Activated naive CD4-positive, alpha-beta T cell treated with anti-CD3 and anti-CD28 coated beads for 36 hours (primary cell): ENCODE measurements at regions not wholly inside any gene's neighbourhood (a gene's known extent, or its start where the extent isn't known, plus 50 kb on each side); places are given as distances from the start of the nearest gene placed in this dataset.

Experiments used
- CTCF ChIA-PET: fragments of 350-600 bp; sonication (Branson Sonifier 250); formaldehyde crosslinking; loops from one replicate; lab custom pipeline; 2021; ENCODE audit warnings: antibody characterized with exemption; lab: Charles Lee
- DNase-seq: peaks from one replicate; pipeline ENCODE4 v3.0.0-alpha.2; 2020
- H3K27ac Mint-ChIP-seq: one replicate; pipeline ENCODE4 v1.8.0; 2021; ENCODE audit warnings: mild to moderate bottlenecking, mixed read lengths
- H3K27me3 Mint-ChIP-seq: one replicate; pipeline ENCODE4 v1.8.0; 2021; ENCODE audit warnings: low read depth, mixed read lengths
- H3K36me3 Mint-ChIP-seq: one replicate; pipeline ENCODE4 v1.8.0; 2021; ENCODE audit warnings: low read depth, mixed read lengths
- H3K4me1 Mint-ChIP-seq: one replicate; pipeline ENCODE4 v1.8.0; 2021; ENCODE audit warnings: low read depth, mixed read lengths
- H3K4me3 Mint-ChIP-seq: one replicate; pipeline ENCODE4 v1.8.0; 2021; ENCODE audit warnings: mild to moderate bottlenecking, moderate library complexity, mixed read lengths
- H3K9me3 Mint-ChIP-seq: one replicate; pipeline ENCODE4 v1.8.0; 2021; ENCODE audit warnings: mixed read lengths
- intact Hi-C: fragments of 100-400 bp; cut with micrococcal nuclease; formaldehyde crosslinking; loops from one replicate; pipeline ENCODE4 v1.15.1; 2023

- Mint-ChIP-seq H3K27me3 (peaks cover 30% of the 10 kb centered on the region), H3K9me3 (peaks cover 3% of the 10 kb centered on the region), H3K4me3 (no peak overlapping the region), H3K36me3 (no peaks in the 10 kb centered on the region), H3K27ac (no peak overlapping the region), H3K4me1 (peaks cover 11% of the 10 kb centered on the region)
- intact Hi-C loops, result no loop called here
- no peak for DNase-seq
- CTCF ChIA-PET, result no interaction called here
These were observed 74.7 kb upstream of the TCF21 start for GRCh38 chr6:133814238-133814637.

- no peaks in the 10 kb centered on the region for H3K36me3 Mint-ChIP-seq
- H3K4me1 Mint-ChIP-seq, result peaks cover 11% of the 10 kb centered on the region
- CTCF ChIA-PET, result no interaction called here
- H3K4me3 Mint-ChIP-seq, result no peak overlapping the region
- H3K27ac Mint-ChIP-seq, result no peak overlapping the region
- peaks cover 26% of the 10 kb centered on the region for H3K27me3 Mint-ChIP-seq
- peak; percentile 33 for DNase-seq
- intact Hi-C loops, result no loop called here
- H3K9me3 Mint-ChIP-seq, result peaks cover 3% of the 10 kb centered on the region
These were observed 74.1 kb upstream of the TCF21 start for GRCh38 chr6:133814797-133815196.

GRCh38 chr6:133815313-133815712, 73.6 kb upstream of the TCF21 start:
- H3K9me3 Mint-ChIP-seq, result peaks cover 3% of the 10 kb centered on the region
- DNase-seq, result no peak
- H3K27ac Mint-ChIP-seq, result no peak overlapping the region
- intact Hi-C loops, result no loop called here
- no peaks in the 10 kb centered on the region for H3K36me3 Mint-ChIP-seq
- H3K4me1 Mint-ChIP-seq, result peaks cover 11% of the 10 kb centered on the region
- H3K27me3 Mint-ChIP-seq, result peaks cover 22% of the 10 kb centered on the region
- CTCF ChIA-PET, result interaction anchor here (1.0 kb wide), 1 partner anchor 19 kb away, joined by 3 read pairs; no protein-coding TSS in a partner anchor
- H3K4me3 Mint-ChIP-seq, result no peak overlapping the region

GRCh38 chr6:133816171-133816570, 72.7 kb upstream of the TCF21 start:
- Mint-ChIP-seq H3K4me1 (peaks cover 11% of the 10 kb centered on the region), H3K27ac (no peak overlapping the region), H3K4me3 (no peak overlapping the region), H3K27me3 (peaks cover 16% of the 10 kb centered on the region), H3K9me3 (peaks cover 2% of the 10 kb centered on the region), H3K36me3 (no peaks in the 10 kb centered on the region)
- CTCF ChIA-PET, result interaction anchor here (0.6 to 3.1 kb wide), 7 partner anchors 11 to 985 kb away, joined by 3 to 6 read pairs (median 4); no protein-coding TSS in a partner anchor
- intact Hi-C loops, result no loop called here
- no peak for DNase-seq

- peaks cover 2% of the 10 kb centered on the region for H3K9me3 Mint-ChIP-seq
- intact Hi-C loops, result no loop called here
- H3K36me3 Mint-ChIP-seq, result no peaks in the 10 kb centered on the region
- DNase-seq, result peak; percentile 57
- peaks cover 11% of the 10 kb centered on the region for H3K4me1 Mint-ChIP-seq
- CTCF ChIA-PET, result interaction anchor here (0.6 to 3.1 kb wide), 11 partner anchors 8 to 787 kb away, joined by 3 to 9 read pairs (median 4); no protein-coding TSS in a partner anchor
- peaks cover 10% of the 10 kb centered on the region for H3K27me3 Mint-ChIP-seq
- H3K4me3 Mint-ChIP-seq, result no peak overlapping the region
- no peak overlapping the region for H3K27ac Mint-ChIP-seq
These were observed 71.4 kb upstream of the TCF21 start for GRCh38 chr6:133817460-133818047.

- peaks cover 2% of the 10 kb centered on the region for H3K9me3 Mint-ChIP-seq
- no peaks in the 10 kb centered on the region for H3K36me3 Mint-ChIP-seq
- no peak for DNase-seq
- H3K4me1 Mint-ChIP-seq, result peaks cover 11% of the 10 kb centered on the region
- no peak overlapping the region for H3K27ac Mint-ChIP-seq
- intact Hi-C loops, result no loop called here
- peaks cover 10% of the 10 kb centered on the region for H3K27me3 Mint-ChIP-seq
- CTCF ChIA-PET, result interaction anchor here (0.5 to 3.1 kb wide), 7 partner anchors 8 to 147 kb away, joined by 3 to 9 read pairs (median 3); no protein-coding TSS in a partner anchor
- no peak overlapping the region for H3K4me3 Mint-ChIP-seq
These were observed 70.6 kb upstream of the TCF21 start for GRCh38 chr6:133818320-133818719.

- DNase-seq, result no peak
- Mint-ChIP-seq H3K27ac (no peak overlapping the region), H3K27me3 (peaks cover 5% of the 10 kb centered on the region), H3K4me3 (no peak overlapping the region), H3K4me1 (peaks cover 4% of the 10 kb centered on the region), H3K9me3 (peaks cover 2% of the 10 kb centered on the region), H3K36me3 (no peaks in the 10 kb centered on the region)
- intact Hi-C loops, result no loop called here
- CTCF ChIA-PET, result no interaction called here
These were observed 68.7 kb upstream of the TCF21 start for GRCh38 chr6:133820208-133820607.

- no peak for DNase-seq
- Mint-ChIP-seq H3K36me3 (no peaks in the 10 kb centered on the region), H3K27ac (no peak overlapping the region), H3K4me1 (no peaks in the 10 kb centered on the region), H3K4me3 (no peak overlapping the region), H3K9me3 (peaks cover 2% of the 10 kb centered on the region), H3K27me3 (peaks cover 28% of the 10 kb centered on the region)
- intact Hi-C loops, result no loop called here
- CTCF ChIA-PET, result interaction anchor here (1.2 kb wide), 1 partner anchor 10 kb away, joined by 3 read pairs; no protein-coding TSS in a partner anchor
These were observed 61.1 kb upstream of the TCF21 start for GRCh38 chr6:133827766-133828165.

- Mint-ChIP-seq H3K36me3 (no peaks in the 10 kb centered on the region), H3K9me3 (no peaks in the 10 kb centered on the region), H3K4me1 (peaks cover 5% of the 10 kb centered on the region), H3K27me3 (peaks cover 30% of the 10 kb centered on the region), H3K27ac (no peak overlapping the region), H3K4me3 (no peak overlapping the region)
- CTCF ChIA-PET, result interaction anchor here (1.0 to 6.0 kb wide), 3 partner anchors 82 to 263 kb away, joined by 3 to 82 read pairs (median 6); no protein-coding TSS in a partner anchor
- no peak for DNase-seq
- intact Hi-C loops, result loop anchor here (10.0 kb wide), 1 partner anchor 269 kb away; no protein-coding TSS in a partner anchor
These were observed 55.0 kb upstream of the TCF21 start for GRCh38 chr6:133833949-133834359.

GRCh38 chr6:133834472-133835170, 54.3 kb upstream of the TCF21 start:
- Mint-ChIP-seq H3K36me3 (no peaks in the 10 kb centered on the region), H3K27ac (no peak overlapping the region), H3K4me3 (no peak overlapping the region), H3K9me3 (no peaks in the 10 kb centered on the region), H3K4me1 (peaks cover 5% of the 10 kb centered on the region), H3K27me3 (peaks cover 32% of the 10 kb centered on the region)
- no peak for DNase-seq
- intact Hi-C loops, result loop anchor here (10.0 kb wide), 1 partner anchor 270 kb away; no protein-coding TSS in a partner anchor
- CTCF ChIA-PET, result interaction anchor here (0.7 to 6.0 kb wide), 5 partner anchors 17 to 262 kb away, joined by 3 to 82 read pairs (median 4); no protein-coding TSS in a partner anchor

GRCh38 chr6:133835901-133836300, 53.0 kb upstream of the TCF21 start:
- CTCF ChIA-PET, result interaction anchor here (0.7 to 6.0 kb wide), 3 partner anchors 81 to 227 kb away, joined by 3 to 82 read pairs (median 3); no protein-coding TSS in a partner anchor
- Mint-ChIP-seq H3K9me3 (no peaks in the 10 kb centered on the region), H3K36me3 (no peaks in the 10 kb centered on the region), H3K4me1 (peaks cover 5% of the 10 kb centered on the region), H3K27me3 (peaks cover 23% of the 10 kb centered on the region), H3K27ac (no peak overlapping the region), H3K4me3 (no peak overlapping the region)
- intact Hi-C loops, result loop anchor here (2.0 to 10.0 kb wide), 2 partner anchors 261 to 271 kb away; no protein-coding TSS in a partner anchor
- DNase-seq, result no peak

- Mint-ChIP-seq H3K27me3 (peaks cover 20% of the 10 kb centered on the region), H3K9me3 (no peaks in the 10 kb centered on the region), H3K27ac (no peak overlapping the region), H3K36me3 (no peaks in the 10 kb centered on the region), H3K4me3 (peak overlapping the region; percentile 55), H3K4me1 (peaks cover 5% of the 10 kb centered on the region)
- CTCF ChIA-PET, result interaction anchor here (0.6 to 6.0 kb wide), 16 partner anchors 8 to 258 kb away, joined by 3 to 82 read pairs (median 3); no protein-coding TSS in a partner anchor
- peak; percentile 75 for DNase-seq
- intact Hi-C loops, result loop anchor here (1.0 to 10.0 kb wide), 3 partner anchors 78 to 273 kb away; no protein-coding TSS in a partner anchor
These were observed 51.0 kb upstream of the TCF21 start for GRCh38 chr6:133837801-133838349.
